ENCODE measurements at regions not wholly inside any gene's neighbourhood (a gene's known extent, or its start where the extent isn't known, plus 50 kb on each side); places are given as distances from the start of the nearest gene placed in this dataset.

- no peak for TF ChIP-seq CTCF (IDR thresholded peaks at IDR 0.05)
- TF ChIP-seq POLR2AphosphoS5 (IDR thresholded peaks at IDR 0.05; ENCODE audit: low read depth, low read length), result no peak
- TF ChIP-seq REST (IDR thresholded peaks at IDR 0.05; ENCODE audit: insufficient read depth in 1 of 2, low read depth in 2 of 2, low read length in 1 of 2), result no peak
- TF ChIP-seq SIN3A (IDR thresholded peaks at IDR 0.05; ENCODE audit: borderline replicate concordance, insufficient read depth, low read depth, low read length), result no peak
Observed at GRCh38 chr9:32092031-32092430, 292.4 kb upstream of the ACO1 start.
